GM21825 (cell line): ENCODE measurements at regions not wholly inside any gene's neighbourhood (a gene's known extent, or its start where the extent isn't known, plus 50 kb on each side); places are given as distances from the start of the nearest gene placed in this dataset.
"Not testable (repeated sequence)": the region's sequence is repeated elsewhere in the genome, so short reads cannot be mapped to it uniquely, and the experiment has no call there.

Source experiments
- ATAC-seq: cut with Tn5 transposase; IDR thresholded peaks from one replicate; pipeline ENCODE4 v1.9.1; 2021; ENCODE audit warnings: mild to moderate bottlenecking, moderate library complexity; ENCODE audit not compliant: unreplicated experiment

- ATAC-seq = no peak
These were observed 282.3 kb downstream of the HGF start for GRCh38 chr7:81487516-81487915.

- ATAC-seq = no peak
These were observed 285.6 kb downstream of the HGF start for GRCh38 chr7:81484261-81484660.

GRCh38 chr7:81482600-81483186 lies 287.2 kb downstream of the HGF start:
- ATAC-seq = peak; percentile 72

- no peak for ATAC-seq
These were observed 291.2 kb downstream of the HGF start for GRCh38 chr7:81478664-81479063.

- not testable (repeated sequence) for ATAC-seq
These were observed 291.6 kb downstream of the HGF start for GRCh38 chr7:81478201-81478600.

- no peak for ATAC-seq
These were observed 296.6 kb downstream of the HGF start for GRCh38 chr7:81473236-81473635.

GRCh38 chr7:81470724-81471379 lies 299.0 kb downstream of the HGF start:
- ATAC-seq = no peak

GRCh38 chr7:81469869-81470723 lies 299.8 kb downstream of the HGF start:
- ATAC-seq = peak; percentile 58

- no peak for ATAC-seq
These were observed 300.5 kb downstream of the HGF start for GRCh38 chr7:81469153-81469868.

- no peak for ATAC-seq
These were observed 301.3 kb downstream of the HGF start for GRCh38 chr7:81468526-81468925.

- ATAC-seq = no peak
These were observed 301.9 kb downstream of the HGF start for GRCh38 chr7:81467964-81468363.

- ATAC-seq = no peak
These were observed 307.2 kb downstream of the HGF start for GRCh38 chr7:81462672-81463071.

GRCh38 chr7:81460250-81461045 lies 309.4 kb downstream of the HGF start:
- ATAC-seq = no peak

GRCh38 chr7:81459485-81459884 lies 310.4 kb downstream of the HGF start:
- no peak for ATAC-seq

GRCh38 chr7:81457852-81458522 lies 311.9 kb downstream of the HGF start:
- ATAC-seq = no peak

GRCh38 chr7:81453770-81454169 lies 316.1 kb downstream of the HGF start:
- not testable (repeated sequence) for ATAC-seq

- no peak for ATAC-seq
These were observed 320.7 kb downstream of the HGF start for GRCh38 chr7:81449105-81449504.

GRCh38 chr7:81447351-81447952 lies 322.4 kb downstream of the HGF start:
- no peak for ATAC-seq

- ATAC-seq = no peak
These were observed 323.6 kb downstream of the HGF start for GRCh38 chr7:81446212-81446611.

GRCh38 chr7:81445462-81445861 lies 324.4 kb downstream of the HGF start:
- ATAC-seq = no peak
